ENCODE measurements at regions not wholly inside any gene's neighbourhood (a gene's known extent, or its start where the extent isn't known, plus 50 kb on each side); places are given as distances from the start of the nearest gene placed in this dataset.
"Not testable (repeated sequence)": the region's sequence is repeated elsewhere in the genome, so short reads cannot be mapped to it uniquely, and the experiment has no call there.

GRCh38 chr2:61660511-61661388 is 122.6 kb upstream of the XPO1 start:
- Histone ChIP-seq H3K27me3 (ENCODE audit: low read length) (no peaks in the 10 kb centered on the region), H3K9me3 (ENCODE audit: insufficient read depth, low read length) (no peaks in the 10 kb centered on the region), H3F3A (ENCODE audit: insufficient read depth) (no peaks in the 10 kb centered on the region), H3K36me3 (ENCODE audit: low read length) (no peaks in the 10 kb centered on the region), H2AFZ (ENCODE audit: low read depth, low read length, severe bottlenecking) (no peak overlapping the region), H3K9ac (ENCODE audit: low read length) (no peak overlapping the region), H4K20me1 (ENCODE audit: low read depth, low read length) (no peaks in the 10 kb centered on the region), H3K9me2 (replicated peaks; ENCODE audit: insufficient read depth, low read length) (no peaks in the 10 kb centered on the region), H3K4me3 (ENCODE audit: insufficient read depth, low read length, poor library complexity, severe bottlenecking) (no peak overlapping the region), H3K79me2 (ENCODE audit: insufficient read depth, low read length) (no peaks in the 10 kb centered on the region), H3K4me2 (ENCODE audit: low read depth, low read length, poor library complexity, severe bottlenecking) (no peak overlapping the region), H3K27ac (ENCODE audit: low read depth, low read length) (no peak overlapping the region)
- TF ChIP-seq EZH2phosphoT487 (conservative IDR thresholded peaks at IDR 0.05; ENCODE audit: low read length) = no peak
- TF ChIP-seq, protein P1, sequence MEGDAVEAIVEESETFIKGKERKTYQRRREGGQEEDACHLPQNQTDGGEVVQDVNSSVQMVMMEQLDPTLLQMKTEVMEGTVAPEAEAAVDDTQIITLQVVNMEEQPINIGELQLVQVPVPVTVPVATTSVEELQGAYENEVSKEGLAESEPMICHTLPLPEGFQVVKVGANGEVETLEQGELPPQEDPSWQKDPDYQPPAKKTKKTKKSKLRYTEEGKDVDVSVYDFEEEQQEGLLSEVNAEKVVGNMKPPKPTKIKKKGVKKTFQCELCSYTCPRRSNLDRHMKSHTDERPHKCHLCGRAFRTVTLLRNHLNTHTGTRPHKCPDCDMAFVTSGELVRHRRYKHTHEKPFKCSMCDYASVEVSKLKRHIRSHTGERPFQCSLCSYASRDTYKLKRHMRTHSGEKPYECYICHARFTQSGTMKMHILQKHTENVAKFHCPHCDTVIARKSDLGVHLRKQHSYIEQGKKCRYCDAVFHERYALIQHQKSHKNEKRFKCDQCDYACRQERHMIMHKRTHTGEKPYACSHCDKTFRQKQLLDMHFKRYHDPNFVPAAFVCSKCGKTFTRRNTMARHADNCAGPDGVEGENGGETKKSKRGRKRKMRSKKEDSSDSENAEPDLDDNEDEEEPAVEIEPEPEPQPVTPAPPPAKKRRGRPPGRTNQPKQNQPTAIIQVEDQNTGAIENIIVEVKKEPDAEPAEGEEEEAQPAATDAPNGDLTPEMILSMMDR (IDR thresholded peaks at IDR 0.05; ENCODE audit: insufficient read depth, low read length, poor library complexity, severe bottlenecking) = no peak

- H3K9me3 ChIP-seq (ENCODE audit: insufficient read depth, low read length) = no peaks in the 10 kb centered on the region
- H3F3A ChIP-seq (ENCODE audit: insufficient read depth) = no peaks in the 10 kb centered on the region
- H3K36me3 ChIP-seq (ENCODE audit: low read length) = no peaks in the 10 kb centered on the region
- no peaks in the 10 kb centered on the region for H4K20me1 ChIP-seq (ENCODE audit: low read depth, low read length)
- no peak overlapping the region for H3K4me2 ChIP-seq (ENCODE audit: low read depth, low read length, poor library complexity, severe bottlenecking)
- H2AFZ ChIP-seq (ENCODE audit: low read depth, low read length, severe bottlenecking) = no peak overlapping the region
- no peaks in the 10 kb centered on the region for H3K27me3 ChIP-seq (ENCODE audit: low read length)
- H3K9ac ChIP-seq (ENCODE audit: low read length) = no peak overlapping the region
- TF ChIP-seq, protein P1 (IDR thresholded peaks at IDR 0.05; ENCODE audit: insufficient read depth, low read length, poor library complexity, severe bottlenecking) = peak; percentile 42
- no peak for TF ChIP-seq EZH2phosphoT487 (conservative IDR thresholded peaks at IDR 0.05; ENCODE audit: low read length)
- H3K9me2 ChIP-seq (replicated peaks; ENCODE audit: insufficient read depth, low read length) = no peaks in the 10 kb centered on the region
- no peak overlapping the region for H3K27ac ChIP-seq (ENCODE audit: low read depth, low read length)
- H3K4me3 ChIP-seq (ENCODE audit: insufficient read depth, low read length, poor library complexity, severe bottlenecking) = no peak overlapping the region
- no peaks in the 10 kb centered on the region for H3K79me2 ChIP-seq (ENCODE audit: insufficient read depth, low read length)
These were observed 121.0 kb upstream of the XPO1 start for GRCh38 chr2:61658841-61659780.

GRCh38 chr2:61649946-61650345 is 111.8 kb upstream of the XPO1 start:
- not testable (repeated sequence) for H3K9me2 ChIP-seq (replicated peaks; ENCODE audit: insufficient read depth, low read length); H2AFZ ChIP-seq (ENCODE audit: low read depth, low read length, severe bottlenecking); H3K4me3 ChIP-seq (ENCODE audit: insufficient read depth, low read length, poor library complexity, severe bottlenecking)

More at GRCh38 chr2:61649946-61650345, 111.8 kb upstream of the XPO1 start:
- H3K27me3 ChIP-seq (ENCODE audit: low read length); H3F3A ChIP-seq (ENCODE audit: insufficient read depth); H3K36me3 ChIP-seq (ENCODE audit: low read length); H3K27ac ChIP-seq (ENCODE audit: low read depth, low read length); H4K20me1 ChIP-seq (ENCODE audit: low read depth, low read length); H3K79me2 ChIP-seq (ENCODE audit: insufficient read depth, low read length); H3K9ac ChIP-seq (ENCODE audit: low read length); H3K4me2 ChIP-seq (ENCODE audit: low read depth, low read length, poor library complexity, severe bottlenecking): not testable (repeated sequence)
- peaks cover 17% of the 10 kb centered on the region; the same call in 1 of the 2 replicates for H3K9me3 ChIP-seq (ENCODE audit: insufficient read depth, low read length)
